Left ventricle myocardium inferior (tissue), 1 donor: ENCODE measurements at regions not wholly inside any gene's neighbourhood (a gene's known extent, or its start where the extent isn't known, plus 50 kb on each side); places are given as distances from the start of the nearest gene placed in this dataset.

Experiments used
- DNase-seq: peaks from one replicate; pipeline ENCODE4 v3.0.0-alpha.2; 2020
- H3K27ac ChIP-seq: fragments of 200-600 bp; replicated peaks from 2 replicates; pipeline ENCODE4 v1.8.0; 2021
- H3K27me3 ChIP-seq: fragments of 200-600 bp; 2 replicates; pipeline ENCODE4 v1.8.0; 2021; ENCODE audit warnings: low read depth
- H3K36me3 ChIP-seq: fragments of 200-600 bp; 2 replicates; pipeline ENCODE4 v1.8.0; 2021
- H3K4me1 ChIP-seq: fragments of 200-600 bp; 2 replicates; pipeline ENCODE4 v1.8.0; 2021
- H3K4me3 ChIP-seq: fragments of 200-600 bp; 2 replicates; pipeline ENCODE4 v1.8.0; 2021; ENCODE audit warnings: mild to moderate bottlenecking, moderate library complexity
- H3K9me3 ChIP-seq: fragments of 200-600 bp; replicated peaks from 2 replicates; pipeline ENCODE4 v1.8.0; 2021
- CTCF ChIP-seq: fragments of 200-600 bp; IDR thresholded peaks from 2 replicates; pipeline ENCODE4 v1.8.0; 2021; ENCODE audit warnings: antibody characterized with exemption, mild to moderate bottlenecking, borderline replicate concordance
- intact Hi-C: fragments of 100-400 bp; cut with micrococcal nuclease; formaldehyde crosslinking; loops from one replicate; pipeline ENCODE4 v1.11.0; 2022
- donor health status: DM: no; HTN: yes; CAD: no; lungs with severe emphysema.

- no peaks in the 10 kb centered on the region for H3K36me3 ChIP-seq
- H3K27me3 ChIP-seq = no peaks in the 10 kb centered on the region
- no peak overlapping the region for H3K4me3 ChIP-seq
- no peak overlapping the region for H3K27ac ChIP-seq
- H3K9me3 ChIP-seq = peaks cover 11% of the 10 kb centered on the region
- no peak for DNase-seq
- no peaks in the 10 kb centered on the region for H3K4me1 ChIP-seq
- no peak for TF ChIP-seq CTCF
- intact Hi-C loops = no loop called here
These were observed 350.7 kb downstream of the SEC23A start for GRCh38 chr14:38752341-38752740.

GRCh38 chr14:38751459-38751858, 351.6 kb downstream of the SEC23A start:
- H3K36me3 ChIP-seq = no peaks in the 10 kb centered on the region
- H3K27ac ChIP-seq = no peak overlapping the region
- TF ChIP-seq CTCF = no peak
- intact Hi-C loops = no loop called here
- no peak for DNase-seq
- H3K4me3 ChIP-seq = no peak overlapping the region
- H3K27me3 ChIP-seq = no peaks in the 10 kb centered on the region
- no peaks in the 10 kb centered on the region for H3K4me1 ChIP-seq
- peaks cover 11% of the 10 kb centered on the region for H3K9me3 ChIP-seq

- Histone ChIP-seq H3K9me3 (no peaks in the 10 kb centered on the region), H3K4me1 (no peaks in the 10 kb centered on the region), H3K4me3 (no peak overlapping the region), H3K27me3 (no peaks in the 10 kb centered on the region), H3K36me3 (no peaks in the 10 kb centered on the region), H3K27ac (no peak overlapping the region)
- DNase-seq = no peak
- intact Hi-C loops = no loop called here
- TF ChIP-seq CTCF = no peak
These were observed 353.1 kb downstream of the SEC23A start for GRCh38 chr14:38749936-38750335.

- intact Hi-C loops = no loop called here
- H3K27me3 ChIP-seq = no peaks in the 10 kb centered on the region
- no peak for DNase-seq
- TF ChIP-seq CTCF = no peak
- H3K27ac ChIP-seq = no peak overlapping the region
- H3K4me1 ChIP-seq = no peaks in the 10 kb centered on the region
- H3K9me3 ChIP-seq = no peaks in the 10 kb centered on the region
- no peak overlapping the region for H3K4me3 ChIP-seq
- no peaks in the 10 kb centered on the region for H3K36me3 ChIP-seq
These were observed 357.2 kb downstream of the SEC23A start for GRCh38 chr14:38745861-38746260.

GRCh38 chr14:38743966-38744584, 359.0 kb downstream of the SEC23A start:
- H3K9me3 ChIP-seq = no peaks in the 10 kb centered on the region
- TF ChIP-seq CTCF = no peak
- intact Hi-C loops = no loop called here
- no peak overlapping the region for H3K27ac ChIP-seq
- H3K27me3 ChIP-seq = no peaks in the 10 kb centered on the region
- no peak for DNase-seq
- no peaks in the 10 kb centered on the region for H3K4me1 ChIP-seq
- H3K4me3 ChIP-seq = no peak overlapping the region
- no peaks in the 10 kb centered on the region for H3K36me3 ChIP-seq
